Thyroid gland (tissue), 4 donors: ENCODE measurements at regions not wholly inside any gene's neighbourhood (a gene's known extent, or its start where the extent isn't known, plus 50 kb on each side); places are given as distances from the start of the nearest gene placed in this dataset.

ENCODE experiments used
- CTCF ChIP-seq, 6 experiments: fragments of 200-600 bp in 3 of 6; fragments of 450-650 bp in 3 of 6; sonication (generic) in 3 of 6; IDR thresholded peaks; one replicate each; pipeline ENCODE4 v1.5.1; 2016 to 2019; ENCODE audit warnings: antibody characterized with exemption in 6 of 6, mild to moderate bottlenecking in 2 of 6, inconsistent platforms in 1 of 6, moderate library complexity in 1 of 6
- POLR2A ChIP-seq, 2 donors: fragments of 450-650 bp; IDR thresholded peaks; one replicate each; pipeline ENCODE4 v1.6.1; 2017; ENCODE audit warnings: antibody characterized with exemption in 2 of 2, mild to moderate bottlenecking in 2 of 2, moderate library complexity in 1 of 2

- no peak for TF ChIP-seq CTCF (IDR thresholded peaks at IDR 0.05)
- TF ChIP-seq POLR2A (IDR thresholded peaks at IDR 0.05): no peak
Observed at GRCh38 chr20:51134405-51134804, 111.5 kb upstream of the KCNG1 start.
